Calu3 (cell line): ENCODE measurements at regions not wholly inside any gene's neighbourhood (a gene's known extent, or its start where the extent isn't known, plus 50 kb on each side); places are given as distances from the start of the nearest gene placed in this dataset.

Source experiments
- BruUV-seq: library from RNA; stranded (reverse); fragments of 400-500 nt; replicated peaks from 2 replicates; lab custom pipeline; 2021; lab: Mats Ljungman, UMichigan
- CTCF ChIA-PET: fragments of 300-600 bp; sonication (Branson Sonifier 250); formaldehyde crosslinking; loops from one replicate; lab custom pipeline; 2022; ENCODE audit warnings: antibody characterized with exemption; lab: Charles Lee
- DNase-seq: peaks from one replicate; pipeline ENCODE4 v3.0.0; 2022
- H3K27ac Mint-ChIP-seq: one replicate; pipeline ENCODE4 v1.8.0; 2022; ENCODE audit warnings: mixed read lengths; ENCODE audit not compliant: unreplicated experiment
- H3K27me3 Mint-ChIP-seq: one replicate; pipeline ENCODE4 v1.8.0; 2022; ENCODE audit warnings: mixed read lengths; ENCODE audit not compliant: unreplicated experiment
- H3K36me3 Mint-ChIP-seq: one replicate; pipeline ENCODE4 v1.8.0; 2022; ENCODE audit warnings: mild to moderate bottlenecking, moderate library complexity, mixed read lengths; ENCODE audit not compliant: insufficient read depth, unreplicated experiment
- H3K4me1 Mint-ChIP-seq: one replicate; pipeline ENCODE4 v1.8.0; 2022; ENCODE audit warnings: mild to moderate bottlenecking, low read depth, mixed read lengths; ENCODE audit not compliant: unreplicated experiment
- H3K4me3 Mint-ChIP-seq: one replicate; pipeline ENCODE4 v1.8.0; 2022; ENCODE audit warnings: mild to moderate bottlenecking, low read depth, moderate library complexity, mixed read lengths; ENCODE audit not compliant: unreplicated experiment
- H3K9me3 Mint-ChIP-seq: one replicate; pipeline ENCODE4 v1.8.0; 2022; ENCODE audit warnings: low read depth, mixed read lengths; ENCODE audit not compliant: unreplicated experiment
- CTCF ChIP-seq: fragments of 200-600 bp; IDR thresholded peaks from one replicate; pipeline ENCODE4 v1.8.0; 2022; ENCODE audit warnings: antibody characterized with exemption; ENCODE audit not compliant: unreplicated experiment
- intact Hi-C: fragments of 100-400 bp; cut with micrococcal nuclease; formaldehyde crosslinking; loops from one replicate; pipeline ENCODE4 v1.10.0; 2022; ENCODE audit not compliant: unreplicated experiment

- BruUV-seq = no TSS peak
- DNase-seq = no peak
- H3K27ac Mint-ChIP-seq = no peak overlapping the region
- H3K27me3 Mint-ChIP-seq = no peaks in the 10 kb centered on the region
- no peak overlapping the region for H3K4me3 Mint-ChIP-seq
- CTCF ChIA-PET = no interaction called here
- intact Hi-C loops = no loop called here
- H3K9me3 Mint-ChIP-seq = no peaks in the 10 kb centered on the region
- TF ChIP-seq CTCF = no peak
- no peaks in the 10 kb centered on the region for H3K36me3 Mint-ChIP-seq
- no peaks in the 10 kb centered on the region for H3K4me1 Mint-ChIP-seq
Measured at GRCh38 chr18:28820353-28820752, 643.4 kb upstream of the CDH2 start.

GRCh38 chr18:28816155-28816554, 639.2 kb upstream of the CDH2 start:
- Mint-ChIP-seq H3K9me3 (no peaks in the 10 kb centered on the region), H3K27ac (no peak overlapping the region), H3K4me1 (no peaks in the 10 kb centered on the region), H3K36me3 (no peaks in the 10 kb centered on the region), H3K4me3 (no peak overlapping the region), H3K27me3 (no peaks in the 10 kb centered on the region)
- no peak for TF ChIP-seq CTCF
- CTCF ChIA-PET = no interaction called here
- intact Hi-C loops = no loop called here
- no TSS peak for BruUV-seq
- no peak for DNase-seq

GRCh38 chr18:28814365-28814764, 637.4 kb upstream of the CDH2 start:
- Mint-ChIP-seq H3K36me3 (no peaks in the 10 kb centered on the region), H3K27me3 (no peaks in the 10 kb centered on the region), H3K4me3 (no peak overlapping the region), H3K27ac (no peak overlapping the region), H3K4me1 (no peaks in the 10 kb centered on the region), H3K9me3 (peaks cover 1% of the 10 kb centered on the region)
- no peak for DNase-seq
- intact Hi-C loops = no loop called here
- CTCF ChIA-PET = interaction anchor here (0.6 kb wide), 1 partner anchor 22 kb away, joined by 7 read pairs; no protein-coding TSS in a partner anchor
- no peak for TF ChIP-seq CTCF
- no TSS peak for BruUV-seq

GRCh38 chr18:28808373-28808772, 631.4 kb upstream of the CDH2 start:
- H3K4me3 Mint-ChIP-seq = no peak overlapping the region

More at GRCh38 chr18:28808373-28808772, 631.4 kb upstream of the CDH2 start:
- Mint-ChIP-seq H3K27me3 (no peaks in the 10 kb centered on the region), H3K4me1 (no peaks in the 10 kb centered on the region), H3K9me3 (peaks cover 8% of the 10 kb centered on the region), H3K36me3 (no peaks in the 10 kb centered on the region), H3K27ac (no peak overlapping the region)
- DNase-seq = no peak
- CTCF ChIA-PET = no interaction called here
- intact Hi-C loops = no loop called here
- BruUV-seq = no TSS peak
- TF ChIP-seq CTCF = no peak
